ENCODE measurements at regions not wholly inside any gene's neighbourhood (a gene's known extent, or its start where the extent isn't known, plus 50 kb on each side); places are given as distances from the start of the nearest gene placed in this dataset.
"Not testable (repeated sequence)": the region's sequence is repeated elsewhere in the genome, so short reads cannot be mapped to it uniquely, and the experiment has no call there.

- Mint-ChIP-seq H3K27ac (no peak overlapping the region), H3K9me3 (peaks cover 46% of the 10 kb centered on the region), H3K4me3 (no peak overlapping the region)
These were observed 127.1 kb upstream of the GLRA1 start for GRCh38 chr5:152051499-152052454.

GRCh38 chr5:152046361-152046760, 121.7 kb upstream of the GLRA1 start:
- no peak overlapping the region for H3K4me3 Mint-ChIP-seq
- H3K36me3 Mint-ChIP-seq (ENCODE audit: low read depth) = no peaks in the 10 kb centered on the region
- TF ChIP-seq CTCF (IDR thresholded peaks at IDR 0.05) = no peak
- H3K27me3 Mint-ChIP-seq (ENCODE audit: insufficient read depth) = no peaks in the 10 kb centered on the region
- H3K9me3 Mint-ChIP-seq = peaks cover 18% of the 10 kb centered on the region
- H3K27ac Mint-ChIP-seq = no peak overlapping the region
- H3K4me1 Mint-ChIP-seq (ENCODE audit: low read depth) = no peaks in the 10 kb centered on the region
- DNase-seq = no peak

More at GRCh38 chr5:152051499-152052454, 127.1 kb upstream of the GLRA1 start:
- TF ChIP-seq CTCF (IDR thresholded peaks at IDR 0.05) = no peak
- Mint-ChIP-seq H3K4me1 (ENCODE audit: low read depth) (no peaks in the 10 kb centered on the region), H3K36me3 (ENCODE audit: low read depth) (no peaks in the 10 kb centered on the region), H3K27me3 (ENCODE audit: insufficient read depth) (no peaks in the 10 kb centered on the region; the same call in 1 of the 2 replicates)
- no peak for DNase-seq

GRCh38 chr5:152038856-152039255, 114.2 kb upstream of the GLRA1 start:
- peaks cover 32% of the 10 kb centered on the region for H3K9me3 Mint-ChIP-seq
- not testable (repeated sequence) for H3K36me3 Mint-ChIP-seq (ENCODE audit: low read depth); H3K27me3 Mint-ChIP-seq (ENCODE audit: insufficient read depth); H3K27ac Mint-ChIP-seq; H3K4me3 Mint-ChIP-seq; DNase-seq; H3K4me1 Mint-ChIP-seq (ENCODE audit: low read depth)

- H3K27me3 Mint-ChIP-seq (ENCODE audit: insufficient read depth); H3K27ac Mint-ChIP-seq; H3K36me3 Mint-ChIP-seq (ENCODE audit: low read depth); H3K4me1 Mint-ChIP-seq (ENCODE audit: low read depth); DNase-seq; H3K4me3 Mint-ChIP-seq: not testable (repeated sequence)
- H3K9me3 Mint-ChIP-seq = peaks cover 35% of the 10 kb centered on the region
These were observed 101.8 kb upstream of the GLRA1 start for GRCh38 chr5:152026328-152027024.

GRCh38 chr5:152016421-152016820, 91.8 kb upstream of the GLRA1 start:
- no peaks in the 10 kb centered on the region for H3K36me3 Mint-ChIP-seq (ENCODE audit: low read depth)
- H3K4me1 Mint-ChIP-seq (ENCODE audit: low read depth) = no peaks in the 10 kb centered on the region
- H3K27ac Mint-ChIP-seq = no peak overlapping the region
- no peak for DNase-seq
- no peak for TF ChIP-seq CTCF (IDR thresholded peaks at IDR 0.05)
- no peaks in the 10 kb centered on the region for H3K27me3 Mint-ChIP-seq (ENCODE audit: insufficient read depth)
- H3K9me3 Mint-ChIP-seq = peaks cover 15% of the 10 kb centered on the region
- no peak overlapping the region for H3K4me3 Mint-ChIP-seq

- H3K36me3 Mint-ChIP-seq (ENCODE audit: low read depth) = peaks cover 5% of the 10 kb centered on the region; the same call in 1 of the 2 replicates
- H3K4me3 Mint-ChIP-seq = no peak overlapping the region
- no peak overlapping the region for H3K27ac Mint-ChIP-seq
These were observed 83.1 kb upstream of the GLRA1 start for GRCh38 chr5:152007653-152008335.

More at GRCh38 chr5:152007653-152008335, 83.1 kb upstream of the GLRA1 start:
- no peaks in the 10 kb centered on the region; the same call in 1 of the 2 replicates for H3K27me3 Mint-ChIP-seq (ENCODE audit: insufficient read depth)
- peaks cover 31% of the 10 kb centered on the region for H3K9me3 Mint-ChIP-seq
- no peak for DNase-seq
- TF ChIP-seq CTCF (IDR thresholded peaks at IDR 0.05) = no peak
- H3K4me1 Mint-ChIP-seq (ENCODE audit: low read depth) = no peaks in the 10 kb centered on the region

All from HFFc6 (cell line).